Myocyte (in vitro differentiated cells): ENCODE measurements at regions not wholly inside any gene's neighbourhood (a gene's known extent, or its start where the extent isn't known, plus 50 kb on each side); places are given as distances from the start of the nearest gene placed in this dataset.
"Not testable (repeated sequence)": the region's sequence is repeated elsewhere in the genome, so short reads cannot be mapped to it uniquely, and the experiment has no call there.

Experiments used
- DNase-seq: peaks from one replicate; pipeline ENCODE4 v3.0.0-alpha.2; 2012; ENCODE audit warnings: low read depth

DNA sequence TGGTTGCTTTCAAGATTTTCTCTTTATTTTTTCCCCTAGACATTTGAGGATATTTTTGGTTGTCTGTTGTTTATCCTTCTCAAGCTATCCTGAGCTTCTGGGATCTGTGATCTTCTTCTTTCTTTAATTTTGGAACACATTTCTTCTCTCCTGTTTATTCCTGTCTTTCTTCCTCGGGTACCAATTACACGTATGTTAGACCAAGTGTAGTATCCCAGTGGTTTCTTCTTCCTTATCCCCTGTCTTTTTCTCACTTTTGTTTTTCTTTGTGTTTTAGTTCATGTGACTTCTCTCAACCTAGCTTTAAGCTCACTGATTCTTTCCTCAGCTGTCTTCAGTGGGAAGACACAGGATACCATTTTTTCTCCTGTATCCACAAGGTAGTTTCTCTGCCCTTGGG, 120.0 kb downstream of the GALR1 start:
- DNase-seq = no peak

DNA sequence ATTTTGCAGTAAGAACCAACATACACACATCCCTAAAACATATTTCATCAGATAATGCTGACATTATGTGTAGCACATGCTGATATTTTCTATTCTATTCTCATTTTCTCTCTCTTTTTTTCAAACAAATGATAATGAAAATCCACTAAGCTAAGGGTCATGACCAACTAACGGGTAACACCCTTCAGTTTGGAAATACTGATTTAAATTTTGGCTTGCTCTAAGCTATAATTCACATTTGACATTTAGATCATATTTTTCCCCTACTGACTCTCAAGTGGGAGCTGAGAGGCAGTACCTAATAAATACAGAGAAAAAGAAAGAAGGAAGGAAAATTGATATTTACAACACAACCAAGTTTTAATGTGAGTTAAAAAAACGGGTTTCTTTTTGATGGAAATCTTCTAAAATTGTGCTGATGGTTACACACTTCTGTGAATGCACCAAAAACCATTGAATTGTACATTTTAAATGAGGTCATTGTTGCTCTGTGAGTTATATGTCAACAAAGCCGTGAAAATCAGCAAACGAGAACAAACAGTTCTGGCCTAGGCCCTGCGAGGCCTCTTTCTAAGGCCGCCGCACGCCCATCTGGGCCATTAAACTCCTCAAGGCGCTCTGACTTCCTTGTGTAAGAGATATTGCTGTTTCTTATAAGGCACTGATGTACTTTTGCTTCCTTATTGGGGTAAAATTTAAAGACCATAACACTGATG, 124.2 kb downstream of the GALR1 start:
- DNase-seq = no peak

DNA sequence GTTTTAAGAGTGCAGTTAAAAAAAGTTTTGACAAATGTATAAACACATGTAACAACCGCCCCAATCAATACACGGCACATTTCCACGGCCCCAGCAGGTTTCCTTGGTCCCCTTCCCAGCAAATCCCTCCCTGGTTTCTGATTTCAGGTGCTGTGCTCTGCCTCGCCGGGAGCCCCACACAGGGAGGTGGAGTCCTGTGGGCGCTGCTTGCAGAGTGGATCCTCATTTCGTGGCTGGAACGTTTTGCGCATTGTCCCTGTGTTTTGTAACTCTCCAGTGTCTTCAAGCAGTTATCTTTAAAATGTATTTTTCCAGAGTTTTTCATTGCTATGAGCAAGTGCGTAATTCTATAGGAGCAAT, 124.8 kb downstream of the GALR1 start:
- DNase-seq = no peak

- no peak for DNase-seq
These were observed 126.5 kb downstream of the GALR1 start for GRCh38 chr18:77376043-77376732.

GRCh38 chr18:77376733-77377094, 127.1 kb downstream of the GALR1 start:
- no peak for DNase-seq

GRCh38 chr18:77377813-77378212, 128.2 kb downstream of the GALR1 start:
- DNase-seq = no peak

GRCh38 chr18:77379976-77380509, 130.4 kb downstream of the GALR1 start:
- DNase-seq = no peak

DNA sequence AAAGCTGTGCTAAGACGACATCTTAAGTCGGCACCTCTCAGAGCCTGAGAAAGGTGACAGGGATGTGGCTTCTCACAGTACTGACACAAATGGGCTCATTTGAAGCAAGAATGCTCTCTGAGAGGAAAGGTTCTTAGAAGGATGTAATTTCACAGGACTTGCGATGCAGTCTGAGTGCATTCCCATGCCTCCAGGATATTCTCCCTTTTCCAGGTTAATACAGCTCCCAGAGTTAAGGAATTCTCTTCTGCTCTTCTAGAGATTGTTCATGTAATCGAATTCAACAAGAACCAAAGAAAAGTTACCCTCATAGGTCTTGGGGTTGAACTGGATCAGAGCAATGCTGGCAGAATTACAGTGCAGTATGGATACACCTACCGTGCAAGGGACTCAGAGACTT, 131.0 kb downstream of the GALR1 start:
- no peak for DNase-seq

GRCh38 chr18:77392321-77392720, 142.7 kb downstream of the GALR1 start:
- DNase-seq = no peak

- no peak for DNase-seq
These were observed 143.9 kb downstream of the GALR1 start for GRCh38 chr18:77393519-77393918.

GRCh38 chr18:77395953-77396352, 146.3 kb downstream of the GALR1 start:
- no peak for DNase-seq

GRCh38 chr18:77397056-77397455, 147.4 kb downstream of the GALR1 start:
- no peak for DNase-seq

GRCh38 chr18:77397617-77398016, 148.0 kb downstream of the GALR1 start:
- DNase-seq = no peak

- DNase-seq = no peak
These were observed 150.9 kb downstream of the GALR1 start for GRCh38 chr18:77400561-77400960.

GRCh38 chr18:77401173-77401572, 151.5 kb downstream of the GALR1 start:
- DNase-seq = no peak

DNA sequence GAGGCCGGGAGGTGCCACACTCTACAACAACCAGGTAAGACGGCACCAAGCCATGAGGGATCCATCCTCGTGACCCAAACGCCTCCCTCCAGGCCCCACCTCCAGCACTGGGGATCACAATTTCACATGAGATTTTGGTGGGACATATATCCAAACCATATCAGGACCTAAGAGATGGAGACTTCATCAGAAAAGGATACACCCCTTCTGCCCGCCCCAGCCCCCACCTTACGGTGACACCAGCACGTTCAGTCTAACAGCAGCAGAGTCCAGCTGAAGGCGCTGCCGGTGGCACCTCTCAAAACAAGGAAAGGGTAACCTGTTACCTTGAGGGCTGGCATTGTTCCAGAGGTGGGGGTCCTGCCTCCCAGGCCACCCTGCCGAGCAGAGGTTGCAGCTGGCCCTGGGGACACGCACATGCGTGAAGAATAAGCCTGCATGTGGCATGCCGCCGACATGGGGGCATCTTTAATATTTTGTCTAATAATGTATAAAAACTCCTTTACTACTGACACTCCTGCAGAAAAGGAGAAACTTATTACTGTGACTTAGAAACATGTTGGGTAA, 154.4 kb downstream of the GALR1 start:
- DNase-seq = no peak

DNA sequence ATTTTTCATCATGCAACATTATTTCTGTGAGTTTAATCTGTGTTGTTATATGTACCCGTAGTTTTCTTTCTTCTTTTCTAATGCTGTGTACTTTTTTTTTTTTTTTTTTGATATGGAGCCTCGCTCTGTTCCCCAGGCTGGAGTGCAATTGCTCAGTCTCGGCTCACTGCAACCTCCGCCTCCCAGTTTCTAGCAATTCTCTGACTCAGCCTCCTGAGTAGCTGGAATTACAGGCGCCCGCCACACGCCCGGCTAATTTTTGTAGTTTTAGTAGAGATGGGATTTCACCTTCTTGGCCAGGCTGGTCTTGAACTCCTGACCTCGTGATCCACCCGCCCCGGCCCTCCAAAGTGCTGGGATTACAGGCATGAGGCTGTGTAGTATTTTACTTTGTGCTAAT, 155.4 kb downstream of the GALR1 start:
- no peak for DNase-seq

- no peak for DNase-seq
These were observed 158.1 kb downstream of the GALR1 start for GRCh38 chr18:77407733-77408132.

GRCh38 chr18:77421546-77421945, 171.9 kb downstream of the GALR1 start:
- DNase-seq = not testable (repeated sequence)

- DNase-seq = no peak
These were observed 173.6 kb downstream of the GALR1 start for GRCh38 chr18:77422974-77423867.

GRCh38 chr18:77433076-77433475, 183.4 kb downstream of the GALR1 start:
- no peak for DNase-seq

DNA sequence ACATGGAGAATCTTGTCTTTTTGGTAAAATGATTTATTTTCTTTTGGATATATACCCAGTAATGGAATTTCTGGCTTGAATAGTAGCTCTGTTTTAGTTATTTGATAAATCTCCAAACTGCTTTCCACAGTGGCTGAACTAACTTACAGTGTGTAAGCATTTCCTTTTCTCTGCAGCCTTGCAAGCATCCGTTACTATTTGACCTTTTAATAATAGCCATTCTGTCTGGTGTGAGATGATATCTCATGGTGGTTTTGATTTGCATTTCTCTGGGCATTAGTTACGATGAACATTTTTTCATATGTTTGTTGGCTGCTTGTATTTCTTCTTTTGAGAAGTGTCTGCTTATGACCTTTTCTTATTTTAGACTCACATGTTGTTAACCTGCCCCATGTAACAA, 190.2 kb downstream of the GALR1 start:
- no peak for DNase-seq
